Activated CD4-positive, alpha-beta memory T cell treated with anti-CD3 and anti-CD28 coated beads, Interleukin-2, amount 10 ng/mL, durations not matched to agents 7 days and 5 days (primary cell): ENCODE measurements at regions not wholly inside any gene's neighbourhood (a gene's known extent, or its start where the extent isn't known, plus 50 kb on each side); places are given as distances from the start of the nearest gene placed in this dataset.

Experiments used
- CTCF ChIA-PET: fragments of 350-600 bp; sonication (Branson Sonifier 250); formaldehyde crosslinking; loops from one replicate; lab custom pipeline; 2021; ENCODE audit warnings: antibody characterized with exemption, inconsistent platforms; lab: Charles Lee
- POLR2A ChIA-PET: fragments of 350-600 bp; sonication (Branson Sonifier 250); formaldehyde crosslinking; loops from one replicate; lab custom pipeline; 2021; ENCODE audit warnings: antibody characterized with exemption; lab: Charles Lee
- DNase-seq: peaks from one replicate; pipeline ENCODE4 v3.0.0-alpha.2; 2020
- H3K27ac Mint-ChIP-seq: one replicate; pipeline ENCODE4 v1.8.0; 2021; ENCODE audit warnings: mild to moderate bottlenecking, mixed read lengths
- H3K27me3 Mint-ChIP-seq: one replicate; pipeline ENCODE4 v1.8.0; 2021; ENCODE audit warnings: mixed read lengths
- H3K36me3 Mint-ChIP-seq: one replicate; pipeline ENCODE4 v1.8.0; 2021; ENCODE audit warnings: low read depth, mixed read lengths
- H3K4me1 Mint-ChIP-seq: one replicate; pipeline ENCODE4 v1.8.0; 2021; ENCODE audit warnings: mixed read lengths
- H3K4me3 Mint-ChIP-seq: one replicate; pipeline ENCODE4 v1.8.0; 2021; ENCODE audit warnings: mild to moderate bottlenecking, mixed read lengths
- H3K9me3 Mint-ChIP-seq: one replicate; pipeline ENCODE4 v1.8.0; 2021; ENCODE audit warnings: mixed read lengths

DNA sequence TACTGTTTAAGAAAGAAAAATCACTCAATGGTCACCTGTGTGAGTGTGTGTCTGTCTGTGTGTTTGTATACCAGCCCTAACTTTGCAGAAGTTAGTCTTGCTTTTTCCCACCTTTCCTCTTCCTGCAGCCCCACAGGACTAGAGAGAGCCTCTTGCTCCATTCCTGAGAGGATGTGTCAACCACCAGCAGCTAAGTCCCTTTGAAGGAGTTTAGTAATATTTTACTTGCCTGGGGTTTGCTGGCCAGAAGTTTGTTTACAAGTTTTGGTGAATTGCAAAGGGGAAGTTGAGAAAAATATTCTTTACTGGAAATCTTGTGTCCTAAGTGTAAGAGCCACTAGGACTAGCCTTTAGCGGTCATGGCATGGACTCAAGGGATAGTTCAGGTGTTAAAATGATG, 316.2 kb downstream of the BRINP1 start:
- POLR2A ChIA-PET = no interaction called here
- no peaks in the 10 kb centered on the region for H3K27me3 Mint-ChIP-seq
- H3K27ac Mint-ChIP-seq = no peak overlapping the region
- no peaks in the 10 kb centered on the region for H3K36me3 Mint-ChIP-seq
- no peaks in the 10 kb centered on the region for H3K4me1 Mint-ChIP-seq
- CTCF ChIA-PET = no interaction called here
- no peak overlapping the region for H3K4me3 Mint-ChIP-seq
- no peak for DNase-seq
- H3K9me3 Mint-ChIP-seq = no peaks in the 10 kb centered on the region

DNA sequence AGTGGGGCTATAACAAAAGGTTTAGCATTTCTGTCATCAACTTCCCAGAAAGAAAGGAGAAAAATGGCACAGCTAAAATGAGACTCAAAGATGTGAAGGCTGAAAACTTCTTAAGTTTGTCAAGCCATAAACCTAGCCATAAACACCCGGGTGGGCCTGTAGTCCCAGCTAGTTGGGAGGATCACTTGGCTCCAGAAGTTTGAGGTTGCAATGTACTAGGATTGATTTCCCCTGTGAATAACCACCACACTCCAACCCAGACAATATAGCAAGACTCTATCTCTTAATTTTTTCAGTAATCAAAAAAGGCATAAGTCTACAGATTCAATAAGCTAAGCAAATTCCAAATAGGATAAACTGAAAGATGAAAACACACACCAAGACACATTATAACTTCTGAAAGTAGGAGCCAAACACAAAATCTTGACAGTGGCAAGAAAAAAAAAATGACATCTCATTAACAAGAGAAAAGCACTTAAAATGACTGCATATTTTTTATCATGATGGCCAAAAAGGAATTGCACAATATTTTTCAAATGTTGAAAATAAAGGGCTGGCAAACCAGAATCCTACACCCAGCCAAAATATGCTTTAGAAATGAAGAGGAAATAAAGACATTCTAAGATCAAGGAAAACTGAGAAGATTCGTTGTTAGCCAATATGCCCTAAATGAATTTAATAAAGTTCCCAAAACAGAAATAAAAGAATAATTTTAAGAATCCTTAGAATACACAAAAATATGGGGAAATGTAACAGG, 308.4 kb downstream of the BRINP1 start:
- no peaks in the 10 kb centered on the region for H3K27me3 Mint-ChIP-seq
- H3K4me3 Mint-ChIP-seq = no peak overlapping the region
- no peaks in the 10 kb centered on the region for H3K36me3 Mint-ChIP-seq
- peaks cover 2% of the 10 kb centered on the region for H3K9me3 Mint-ChIP-seq
- POLR2A ChIA-PET = no interaction called here
- H3K27ac Mint-ChIP-seq = no peak overlapping the region
- DNase-seq = no peak
- no peaks in the 10 kb centered on the region for H3K4me1 Mint-ChIP-seq
- CTCF ChIA-PET = no interaction called here

DNA sequence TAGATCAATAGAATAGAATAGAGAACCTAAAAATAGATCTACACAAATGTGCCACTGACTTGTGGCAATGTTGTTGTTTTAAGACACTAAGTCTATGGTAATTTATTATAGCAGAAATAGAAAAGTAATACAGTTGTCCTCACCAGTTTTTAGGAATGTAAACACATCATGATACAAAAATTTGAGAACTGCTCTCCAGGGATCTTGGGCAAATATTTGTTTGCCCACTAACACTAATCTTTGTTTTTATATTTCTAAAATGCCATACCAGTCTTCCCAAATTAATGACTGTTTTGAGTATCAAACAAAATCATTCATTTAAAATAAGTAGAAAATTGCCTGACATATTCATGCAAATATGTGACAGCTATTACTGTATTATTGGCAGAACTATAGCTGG, 297.6 kb downstream of the BRINP1 start:
- H3K9me3 Mint-ChIP-seq = no peaks in the 10 kb centered on the region

DNA sequence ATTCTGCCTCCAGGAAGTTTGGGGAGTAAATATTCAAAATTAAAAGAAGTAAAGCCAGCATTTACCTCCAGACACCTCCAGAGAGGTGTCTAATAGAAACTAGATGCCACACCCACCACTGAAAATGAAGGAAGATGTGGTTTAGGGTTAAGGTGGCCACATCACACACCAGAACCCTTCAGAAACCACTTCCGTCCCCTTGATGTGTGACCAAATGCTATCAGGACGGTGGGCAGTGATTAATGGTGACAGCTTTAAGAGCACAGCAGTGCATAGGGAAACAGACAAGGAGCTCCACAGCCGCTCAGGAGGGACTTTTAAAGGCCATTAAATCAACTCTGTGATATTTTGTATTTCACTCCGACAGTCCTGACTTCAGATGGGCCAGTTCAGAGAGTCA, 295.2 kb downstream of the BRINP1 start:
- H3K4me1 Mint-ChIP-seq = no peaks in the 10 kb centered on the region
- no peaks in the 10 kb centered on the region for H3K36me3 Mint-ChIP-seq
- no peak overlapping the region for H3K4me3 Mint-ChIP-seq
- ChIA-PET CTCF (no interaction called here), POLR2A (no interaction called here)
- peaks cover 2% of the 10 kb centered on the region for H3K9me3 Mint-ChIP-seq
- DNase-seq = no peak
- no peak overlapping the region for H3K27ac Mint-ChIP-seq
- H3K27me3 Mint-ChIP-seq = no peaks in the 10 kb centered on the region

More for the DNA sequence above, 297.6 kb downstream of the BRINP1 start:
- Mint-ChIP-seq H3K27me3 (no peaks in the 10 kb centered on the region), H3K36me3 (no peaks in the 10 kb centered on the region), H3K27ac (no peak overlapping the region), H3K4me1 (no peaks in the 10 kb centered on the region), H3K4me3 (no peak overlapping the region)
- no peak for DNase-seq
- POLR2A ChIA-PET = no interaction called here
- CTCF ChIA-PET = no interaction called here

- Mint-ChIP-seq H3K36me3 (no peaks in the 10 kb centered on the region), H3K9me3 (peaks cover 2% of the 10 kb centered on the region), H3K4me3 (no peak overlapping the region), H3K4me1 (no peaks in the 10 kb centered on the region), H3K27ac (no peak overlapping the region), H3K27me3 (no peaks in the 10 kb centered on the region)
- no peak for DNase-seq
- ChIA-PET CTCF (no interaction called here), POLR2A (no interaction called here)
Measured at GRCh38 chr9:119078015-119078414, 291.2 kb downstream of the BRINP1 start.

- H3K4me3 Mint-ChIP-seq = no peak overlapping the region
- DNase-seq = no peak
- no peaks in the 10 kb centered on the region for H3K4me1 Mint-ChIP-seq
- no peaks in the 10 kb centered on the region for H3K27me3 Mint-ChIP-seq
- POLR2A ChIA-PET = no interaction called here
- no peak overlapping the region for H3K27ac Mint-ChIP-seq
- H3K36me3 Mint-ChIP-seq = no peaks in the 10 kb centered on the region
- peaks cover 4% of the 10 kb centered on the region for H3K9me3 Mint-ChIP-seq
- CTCF ChIA-PET = no interaction called here
Measured at GRCh38 chr9:119083673-119084072, 285.6 kb downstream of the BRINP1 start.

- no peak overlapping the region for H3K4me3 Mint-ChIP-seq
- POLR2A ChIA-PET = no interaction called here
- CTCF ChIA-PET = no interaction called here
- peaks cover 4% of the 10 kb centered on the region for H3K9me3 Mint-ChIP-seq
- no peak for DNase-seq
- H3K36me3 Mint-ChIP-seq = no peaks in the 10 kb centered on the region
- no peaks in the 10 kb centered on the region for H3K27me3 Mint-ChIP-seq
- H3K27ac Mint-ChIP-seq = no peak overlapping the region
- H3K4me1 Mint-ChIP-seq = no peaks in the 10 kb centered on the region
Measured at GRCh38 chr9:119086590-119086989, 282.6 kb downstream of the BRINP1 start.

DNA sequence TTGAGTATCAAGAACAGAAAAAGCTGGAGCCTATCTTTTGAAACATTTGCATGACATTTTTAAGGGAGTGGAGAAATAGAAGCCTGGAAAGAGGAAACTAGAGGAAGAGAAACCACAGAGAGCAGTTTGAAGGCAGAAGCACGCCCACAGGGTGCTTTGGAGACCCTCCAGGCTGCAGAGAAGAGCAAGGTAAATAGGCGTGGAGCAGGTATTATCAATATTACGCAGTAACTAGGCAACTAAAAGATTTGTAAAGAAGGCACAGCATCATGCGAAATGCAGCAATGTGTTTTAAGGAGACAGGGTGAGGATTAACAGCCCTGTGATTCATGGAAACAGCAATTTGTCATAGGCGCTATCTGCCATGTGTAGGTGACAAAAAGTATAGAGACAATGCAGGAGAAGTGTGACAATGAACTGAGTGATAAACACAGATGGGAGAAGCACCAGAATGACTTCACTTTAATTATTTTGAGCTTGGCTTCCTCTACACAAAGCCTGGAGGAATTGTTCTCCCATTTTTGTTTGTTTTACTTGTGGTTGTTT, 281.2 kb downstream of the BRINP1 start:
- no peaks in the 10 kb centered on the region for H3K4me1 Mint-ChIP-seq
- peaks cover 6% of the 10 kb centered on the region for H3K9me3 Mint-ChIP-seq
- H3K4me3 Mint-ChIP-seq = no peak overlapping the region
- no peak for DNase-seq
- H3K36me3 Mint-ChIP-seq = no peaks in the 10 kb centered on the region
- CTCF ChIA-PET = interaction anchor here (1.4 kb wide), 1 partner anchor 14 kb away, joined by 4 read pairs; no protein-coding TSS in a partner anchor
- POLR2A ChIA-PET = no interaction called here
- H3K27ac Mint-ChIP-seq = no peak overlapping the region
- H3K27me3 Mint-ChIP-seq = no peaks in the 10 kb centered on the region

DNA sequence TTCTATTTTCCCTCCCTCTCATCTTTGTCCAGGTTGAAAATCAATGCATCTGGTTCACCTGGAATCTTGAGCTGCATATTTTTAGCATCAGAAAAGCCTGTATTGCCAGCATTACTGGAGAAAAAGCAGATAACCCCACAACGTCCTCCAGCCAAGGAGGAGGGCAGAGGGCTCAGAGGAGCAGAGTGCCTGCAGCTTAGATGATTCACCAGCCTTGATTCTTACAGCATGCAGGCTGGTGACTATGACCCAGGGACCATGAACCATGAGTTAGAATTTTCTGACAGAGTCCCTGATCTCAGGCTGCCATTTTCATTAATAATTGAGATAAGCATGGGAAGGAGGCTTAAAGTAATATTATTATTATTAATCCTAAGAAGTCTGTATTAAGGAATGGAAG, 278.2 kb downstream of the BRINP1 start:
- Mint-ChIP-seq H3K9me3 (peaks cover 2% of the 10 kb centered on the region), H3K4me3 (no peak overlapping the region), H3K36me3 (no peaks in the 10 kb centered on the region), H3K27ac (no peak overlapping the region), H3K4me1 (no peaks in the 10 kb centered on the region), H3K27me3 (no peaks in the 10 kb centered on the region)
- CTCF ChIA-PET = no interaction called here
- POLR2A ChIA-PET = no interaction called here
- DNase-seq = no peak

DNA sequence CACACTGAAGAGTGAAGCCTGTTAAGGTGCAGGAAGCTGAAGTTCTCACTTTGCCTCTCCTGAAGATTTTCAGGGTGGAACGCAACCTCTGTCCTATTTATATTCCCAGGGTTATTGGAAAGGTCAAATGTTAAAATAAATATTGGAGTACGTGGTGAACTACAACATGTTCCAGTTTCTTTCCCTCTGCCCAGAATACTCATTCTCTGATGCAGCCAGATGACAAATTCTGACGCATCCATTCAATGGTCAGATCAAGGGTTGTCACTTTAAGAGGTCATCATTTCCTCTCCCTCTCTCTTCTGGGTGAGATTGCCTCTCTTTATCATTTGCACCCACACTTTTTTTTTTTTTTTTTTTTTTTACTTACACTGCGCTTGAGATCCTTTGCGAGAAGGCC, 277.1 kb downstream of the BRINP1 start:
- no peak overlapping the region for H3K27ac Mint-ChIP-seq
- no peaks in the 10 kb centered on the region for H3K27me3 Mint-ChIP-seq
- no peaks in the 10 kb centered on the region for H3K4me1 Mint-ChIP-seq
- peaks cover 2% of the 10 kb centered on the region for H3K9me3 Mint-ChIP-seq
- H3K36me3 Mint-ChIP-seq = no peaks in the 10 kb centered on the region
- no peak overlapping the region for H3K4me3 Mint-ChIP-seq
- CTCF ChIA-PET = no interaction called here
- DNase-seq = no peak
- POLR2A ChIA-PET = no interaction called here

- Mint-ChIP-seq H3K4me1 (no peaks in the 10 kb centered on the region), H3K36me3 (no peaks in the 10 kb centered on the region), H3K27ac (no peak overlapping the region), H3K4me3 (no peak overlapping the region), H3K27me3 (no peaks in the 10 kb centered on the region), H3K9me3 (peaks cover 2% of the 10 kb centered on the region)
- ChIA-PET POLR2A (no interaction called here), CTCF (no interaction called here)
- no peak for DNase-seq
Measured at GRCh38 chr9:119094086-119094485, 275.1 kb downstream of the BRINP1 start.

DNA sequence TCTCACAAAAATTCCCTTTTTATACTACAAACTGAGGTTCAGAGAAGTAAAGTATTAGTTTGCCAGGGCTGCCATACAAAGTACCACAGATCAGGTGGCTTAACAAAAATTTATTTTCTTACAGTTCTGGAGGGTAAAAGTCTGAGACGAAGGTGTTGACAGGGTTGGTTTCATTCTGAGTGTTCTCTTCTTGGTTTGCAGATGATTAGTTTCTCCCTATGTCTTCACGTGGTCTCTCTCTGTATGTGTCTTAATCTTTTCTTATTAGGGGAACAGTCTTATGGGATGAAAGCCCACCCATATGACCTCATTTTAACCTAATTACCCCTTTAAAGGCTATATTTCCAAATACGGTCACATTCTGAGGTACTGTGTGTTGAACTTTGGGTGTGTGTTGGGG, 274.2 kb downstream of the BRINP1 start:
- ChIA-PET CTCF (no interaction called here), POLR2A (no interaction called here)
- Mint-ChIP-seq H3K4me1 (no peaks in the 10 kb centered on the region), H3K9me3 (peaks cover 2% of the 10 kb centered on the region), H3K36me3 (no peaks in the 10 kb centered on the region), H3K4me3 (no peak overlapping the region), H3K27me3 (no peaks in the 10 kb centered on the region), H3K27ac (no peak overlapping the region)
- DNase-seq = no peak

GRCh38 chr9:119101048-119101447, 268.2 kb downstream of the BRINP1 start:
- Mint-ChIP-seq H3K27me3 (no peaks in the 10 kb centered on the region), H3K4me3 (no peak overlapping the region), H3K4me1 (no peaks in the 10 kb centered on the region), H3K27ac (no peak overlapping the region), H3K36me3 (no peaks in the 10 kb centered on the region), H3K9me3 (no peaks in the 10 kb centered on the region)
- no peak for DNase-seq
- ChIA-PET POLR2A (no interaction called here), CTCF (no interaction called here)

DNA sequence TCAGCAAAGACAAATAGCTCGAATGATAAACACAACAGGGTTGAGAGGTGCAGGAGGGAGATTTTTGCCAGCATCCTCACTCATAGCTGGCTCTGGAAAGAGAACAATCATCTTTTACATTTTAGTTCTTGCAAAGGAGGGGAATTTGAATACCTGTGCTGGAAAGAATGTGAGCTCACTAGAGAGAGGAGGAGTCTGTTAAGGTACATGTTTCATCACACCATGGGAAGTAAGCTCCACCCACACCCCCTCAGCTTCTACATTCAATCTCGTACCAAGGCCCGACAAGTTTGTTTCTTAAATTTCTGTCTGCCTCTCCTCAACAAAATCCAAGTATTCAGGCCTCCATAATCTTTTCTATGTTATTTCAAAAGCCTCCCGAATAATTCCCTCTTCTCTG, 254.6 kb downstream of the BRINP1 start:
- no peaks in the 10 kb centered on the region for H3K4me1 Mint-ChIP-seq
- no peaks in the 10 kb centered on the region for H3K27me3 Mint-ChIP-seq
- CTCF ChIA-PET = no interaction called here
- no peak overlapping the region for H3K4me3 Mint-ChIP-seq
- no peak overlapping the region for H3K27ac Mint-ChIP-seq
- DNase-seq = no peak
- peaks cover 2% of the 10 kb centered on the region for H3K9me3 Mint-ChIP-seq
- POLR2A ChIA-PET = no interaction called here
- no peaks in the 10 kb centered on the region for H3K36me3 Mint-ChIP-seq
